ENCODE measurements at regions not wholly inside any gene's neighbourhood (a gene's known extent, or its start where the extent isn't known, plus 50 kb on each side); places are given as distances from the start of the nearest gene placed in this dataset.

DNA sequence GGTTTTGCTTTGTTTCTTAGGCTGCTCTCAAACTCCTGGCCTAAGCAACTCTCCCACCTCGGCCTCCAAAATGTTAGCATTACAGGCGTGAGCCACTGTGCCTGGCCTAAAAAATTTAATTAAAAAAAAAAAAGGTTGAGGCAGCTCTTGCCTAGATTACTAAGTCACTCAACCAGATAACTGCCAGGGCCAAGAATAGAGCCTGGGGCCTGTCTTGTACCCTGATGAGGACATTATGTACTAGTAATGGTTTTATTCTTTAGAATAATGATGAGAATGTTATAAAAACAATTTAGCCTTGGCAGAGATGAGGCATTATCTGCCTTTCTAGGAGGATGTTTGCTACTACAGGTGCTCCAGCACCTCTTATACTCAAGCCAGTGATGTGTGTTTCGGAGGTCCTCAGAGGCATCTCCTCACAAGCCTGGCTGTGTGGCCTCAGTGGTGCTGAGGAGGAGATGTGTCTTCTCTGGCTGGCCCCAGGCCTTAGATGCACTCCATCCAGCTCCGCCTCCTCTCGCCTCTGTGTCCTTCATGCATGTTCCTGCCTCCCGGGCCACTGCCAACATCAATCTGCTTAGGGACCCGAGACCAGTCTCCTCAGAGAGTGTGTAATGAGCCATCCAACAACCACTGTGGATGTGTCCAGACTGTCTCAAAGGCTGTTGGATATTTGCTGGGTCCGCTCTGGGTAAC is 337.7 kb upstream of the GATB start:
- WGBS, 2 donors: 95 to 98% methylated on average over 4 to 8 of the region's 8 CpGs
- peaks cover 0 to 8% (median 3%) of the 10 kb centered on the region in 4 donors for H3K4me1 ChIP-seq
- H3K9me3 ChIP-seq: no peaks in the 10 kb centered on the region
- H3K27ac ChIP-seq: peak overlapping the region in 2 of 4 donors; percentile 6 to 35
- H3K36me3 ChIP-seq: no peaks in the 10 kb centered on the region
- no peaks in the 10 kb centered on the region for H3K27me3 ChIP-seq
- no peak for DNase-seq
- no peak for ATAC-seq (ENCODE audit: low FRiP score in 2 of 2)
- no peak overlapping the region for H3K4me3 ChIP-seq
- TF ChIP-seq EP300 (IDR thresholded peaks at IDR 0.05) (no peak), POLR2A (IDR thresholded peaks at IDR 0.05) (no peak), CTCF (IDR thresholded peaks at IDR 0.05) (no peak), POLR2AphosphoS5 (IDR thresholded peaks at IDR 0.05) (no peak)

DNA sequence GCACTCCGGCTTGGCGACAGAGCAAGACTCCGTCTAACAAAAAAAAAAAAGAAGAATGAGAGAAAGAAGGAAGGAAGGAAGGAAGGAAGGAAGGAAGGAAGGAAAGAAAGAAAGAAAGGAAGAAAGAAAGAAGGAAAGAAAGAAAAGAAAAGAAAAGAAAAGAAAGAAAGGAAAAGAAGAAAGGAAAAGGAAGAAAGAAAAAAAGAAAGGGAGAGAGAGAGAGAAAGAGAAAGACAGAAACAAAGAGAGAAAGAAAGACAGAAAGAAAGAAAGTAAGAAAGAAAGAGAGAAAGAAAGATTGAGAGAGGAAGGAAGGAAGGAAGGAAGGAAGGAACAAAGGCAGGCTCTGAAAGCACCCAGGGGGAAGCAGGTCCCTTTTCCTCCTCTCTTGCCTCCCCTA is 336.6 kb upstream of the GATB start:
- no peaks in the 10 kb centered on the region for H3K36me3 ChIP-seq
- peaks cover 0 to 8% (median 3%) of the 10 kb centered on the region in 4 donors for H3K4me1 ChIP-seq
- 84 to 91% methylated on average over 3 of the region's 3 CpGs for WGBS, 2 donors
- DNase-seq: no peak
- H3K9me3 ChIP-seq: no peaks in the 10 kb centered on the region
- ATAC-seq (ENCODE audit: low FRiP score in 2 of 2): no peak
- no peak overlapping the region for H3K27ac ChIP-seq
- no peaks in the 10 kb centered on the region for H3K27me3 ChIP-seq
- no peak overlapping the region for H3K4me3 ChIP-seq
- no peak for TF ChIP-seq CTCF (IDR thresholded peaks at IDR 0.05)
- TF ChIP-seq EP300 (IDR thresholded peaks at IDR 0.05): no peak
- no peak for TF ChIP-seq POLR2AphosphoS5 (IDR thresholded peaks at IDR 0.05)
- TF ChIP-seq POLR2A (IDR thresholded peaks at IDR 0.05): no peak

DNA sequence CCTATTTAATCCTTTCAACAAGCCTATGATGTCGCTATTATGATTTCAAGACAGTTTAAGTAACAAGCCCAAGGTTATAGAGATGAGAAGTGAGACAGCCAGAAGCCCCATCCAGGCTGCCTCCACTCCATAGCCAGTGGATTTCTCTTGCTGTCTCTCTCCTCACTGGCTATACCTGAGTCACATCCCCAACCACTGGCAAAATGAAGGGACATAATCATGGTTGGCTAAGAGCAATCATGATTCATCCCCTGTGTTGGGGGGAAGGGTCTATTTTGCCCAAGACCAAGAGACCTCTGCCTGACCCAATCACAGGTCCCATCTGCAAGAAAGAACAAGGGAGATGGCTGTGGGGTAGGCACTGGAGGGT is 334.9 kb upstream of the GATB start:
- Histone ChIP-seq H3K27me3 (no peaks in the 10 kb centered on the region), H3K9me3 (no peaks in the 10 kb centered on the region), H3K4me3 (no peak overlapping the region), H3K27ac (no peak overlapping the region), H3K4me1 (peaks cover 0 to 8% (median 3%) of the 10 kb centered on the region in 4 donors), H3K36me3 (no peaks in the 10 kb centered on the region)
- 96 to 100% methylated on average over 1 of the region's 1 CpG for WGBS, 2 donors
- ATAC-seq (ENCODE audit: low FRiP score in 2 of 2) (no peak), DNase-seq (no peak)
- TF ChIP-seq EP300 (IDR thresholded peaks at IDR 0.05) (no peak), POLR2A (IDR thresholded peaks at IDR 0.05) (no peak)

DNA sequence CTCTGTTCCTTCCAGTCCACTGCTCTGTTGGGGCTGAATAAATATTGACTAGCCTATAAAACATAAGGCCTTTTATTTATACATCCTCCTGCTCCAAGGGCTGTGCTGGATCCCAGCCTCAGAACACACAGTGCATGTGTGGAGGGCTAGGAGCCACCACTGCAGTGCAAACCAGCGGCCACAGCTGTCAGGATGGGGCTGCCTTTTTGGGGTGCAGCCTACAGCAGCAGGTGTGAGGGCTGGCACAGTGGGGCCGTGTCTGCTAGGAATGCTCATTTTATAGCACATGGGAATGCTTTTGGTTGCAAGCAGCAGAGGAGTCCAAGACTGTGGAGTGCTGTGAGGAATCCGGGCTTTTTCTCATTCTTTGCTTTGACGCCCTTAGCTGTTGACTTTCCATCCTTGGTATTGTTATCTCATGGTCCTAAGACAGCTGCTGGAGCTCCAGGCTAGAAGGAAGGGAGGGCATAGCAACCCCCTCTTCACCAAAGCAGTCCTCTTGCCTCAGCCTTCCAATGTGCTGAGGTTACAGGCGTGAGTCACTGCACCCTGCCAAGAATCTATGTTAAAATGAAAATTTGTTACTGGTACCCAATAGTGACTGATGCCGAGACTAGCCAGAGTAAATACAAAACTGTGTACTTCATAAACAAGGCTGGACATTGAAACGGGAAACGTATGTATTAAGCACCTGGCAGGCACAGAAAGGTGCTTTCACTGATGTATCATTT is 334.3 kb upstream of the GATB start:
- no peak overlapping the region for H3K4me3 ChIP-seq
- ATAC-seq (ENCODE audit: low FRiP score in 2 of 2): no peak
- TF ChIP-seq POLR2AphosphoS5 (IDR thresholded peaks at IDR 0.05) (no peak), CTCF (IDR thresholded peaks at IDR 0.05) (no peak), EP300 (IDR thresholded peaks at IDR 0.05) (no peak), POLR2A (IDR thresholded peaks at IDR 0.05) (no peak)

GRCh38 chr4:152091405-152091804 is 330.6 kb upstream of the GATB start:
- no peaks in the 10 kb centered on the region for H3K27me3 ChIP-seq
- H3K9me3 ChIP-seq: no peaks in the 10 kb centered on the region
- TF ChIP-seq CTCF (IDR thresholded peaks at IDR 0.05) (no peak), POLR2AphosphoS5 (IDR thresholded peaks at IDR 0.05) (no peak)
- H3K36me3 ChIP-seq: no peaks in the 10 kb centered on the region
- H3K27ac ChIP-seq: no peak overlapping the region
- WGBS, 2 donors: 79 to 87% methylated on average over 3 of the region's 3 CpGs
- H3K4me3 ChIP-seq: no peak overlapping the region
- ATAC-seq (ENCODE audit: low FRiP score in 2 of 2) (no peak), DNase-seq (no peak)
- no peaks in the 10 kb centered on the region for H3K4me1 ChIP-seq

More for the DNA sequence above, 334.3 kb upstream of the GATB start:
- no peaks in the 10 kb centered on the region for H3K27me3 ChIP-seq
- no peaks in the 10 kb centered on the region for H3K36me3 ChIP-seq
- no peaks in the 10 kb centered on the region for H3K9me3 ChIP-seq
- WGBS, 2 donors: 81 to 85% methylated on average over 4 to 8 of the region's 8 CpGs
- no peak for DNase-seq
- H3K4me1 ChIP-seq: peaks cover 0 to 6% (median under 1%) of the 10 kb centered on the region in 4 donors
- H3K27ac ChIP-seq: no peak overlapping the region

Measured in upper lobe of left lung (tissue), 6 donors.